ENCODE measurements at regions not wholly inside any gene's neighbourhood (a gene's known extent, or its start where the extent isn't known, plus 50 kb on each side); places are given as distances from the start of the nearest gene placed in this dataset.

GRCh38 chrY:12421072-12421787 is 279.8 kb upstream of the USP9Y start:
- H3K4me3 ChIP-seq = peak overlapping the region in 1 of 3 donors; percentile 36

DNA sequence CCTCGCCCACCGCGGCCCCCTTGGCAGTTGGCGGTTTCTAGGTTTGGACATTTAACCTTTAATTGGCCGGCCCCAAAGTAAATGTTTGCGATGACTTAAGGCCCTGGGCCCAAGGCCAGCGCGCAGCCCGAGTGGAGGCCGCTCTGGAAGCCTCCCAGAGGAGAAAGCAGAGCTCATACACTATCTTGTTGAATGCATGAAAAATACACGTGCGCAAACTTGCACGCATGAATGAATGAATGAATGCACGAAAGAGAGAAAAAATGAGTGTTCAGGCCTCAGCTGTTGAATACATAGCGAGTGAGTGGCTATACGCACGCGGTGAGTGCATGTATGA is 279.3 kb upstream of the USP9Y start:
- no peak for DNase-seq (ENCODE audit: low spot score in 2 of 2)
- Histone ChIP-seq H3K4me1 (no peaks in the 10 kb centered on the region), H3K27me3 (no peaks in the 10 kb centered on the region), H3K27ac (no peak overlapping the region), H3K4me3 (no peak overlapping the region), H3K9me3 (no peaks in the 10 kb centered on the region), H3K36me3 (no peaks in the 10 kb centered on the region)
- intact Hi-C loops (cut with DNase I; ENCODE audit: low total_unique reads) = no loop called here
- TF ChIP-seq POLR2A (IDR thresholded peaks at IDR 0.05) = no peak
- TF ChIP-seq, protein P1, sequence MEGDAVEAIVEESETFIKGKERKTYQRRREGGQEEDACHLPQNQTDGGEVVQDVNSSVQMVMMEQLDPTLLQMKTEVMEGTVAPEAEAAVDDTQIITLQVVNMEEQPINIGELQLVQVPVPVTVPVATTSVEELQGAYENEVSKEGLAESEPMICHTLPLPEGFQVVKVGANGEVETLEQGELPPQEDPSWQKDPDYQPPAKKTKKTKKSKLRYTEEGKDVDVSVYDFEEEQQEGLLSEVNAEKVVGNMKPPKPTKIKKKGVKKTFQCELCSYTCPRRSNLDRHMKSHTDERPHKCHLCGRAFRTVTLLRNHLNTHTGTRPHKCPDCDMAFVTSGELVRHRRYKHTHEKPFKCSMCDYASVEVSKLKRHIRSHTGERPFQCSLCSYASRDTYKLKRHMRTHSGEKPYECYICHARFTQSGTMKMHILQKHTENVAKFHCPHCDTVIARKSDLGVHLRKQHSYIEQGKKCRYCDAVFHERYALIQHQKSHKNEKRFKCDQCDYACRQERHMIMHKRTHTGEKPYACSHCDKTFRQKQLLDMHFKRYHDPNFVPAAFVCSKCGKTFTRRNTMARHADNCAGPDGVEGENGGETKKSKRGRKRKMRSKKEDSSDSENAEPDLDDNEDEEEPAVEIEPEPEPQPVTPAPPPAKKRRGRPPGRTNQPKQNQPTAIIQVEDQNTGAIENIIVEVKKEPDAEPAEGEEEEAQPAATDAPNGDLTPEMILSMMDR (IDR thresholded peaks at IDR 0.05) = no peak
- no peak for TF ChIP-seq POLR2AphosphoS5 (IDR thresholded peaks at IDR 0.05)

More at GRCh38 chrY:12421072-12421787, 279.8 kb upstream of the USP9Y start:
- TF ChIP-seq POLR2A (IDR thresholded peaks at IDR 0.05) = no peak
- TF ChIP-seq, protein P1 (IDR thresholded peaks at IDR 0.05) = peak in 1 of 3 donors; percentile 19
- no peaks in the 10 kb centered on the region for H3K27me3 ChIP-seq
- no peaks in the 10 kb centered on the region for H3K4me1 ChIP-seq
- H3K36me3 ChIP-seq = no peaks in the 10 kb centered on the region
- DNase-seq (ENCODE audit: low spot score in 2 of 2) = peak in 1 of 2 donors; percentile 54
- no peaks in the 10 kb centered on the region for H3K9me3 ChIP-seq
- H3K27ac ChIP-seq = no peak overlapping the region
- intact Hi-C loops (cut with DNase I; ENCODE audit: low total_unique reads) = no loop called here

- Histone ChIP-seq H3K27ac (no peak overlapping the region), H3K4me1 (no peaks in the 10 kb centered on the region), H3K9me3 (no peaks in the 10 kb centered on the region), H3K36me3 (no peaks in the 10 kb centered on the region), H3K4me3 (no peak overlapping the region), H3K27me3 (no peaks in the 10 kb centered on the region)
- no peak for DNase-seq (ENCODE audit: low spot score in 2 of 2)
- intact Hi-C loops (cut with DNase I; ENCODE audit: low total_unique reads) = no loop called here
- TF ChIP-seq POLR2AphosphoS5 (IDR thresholded peaks at IDR 0.05) (no peak), POLR2A (IDR thresholded peaks at IDR 0.05) (no peak)
- TF ChIP-seq, protein P1 (IDR thresholded peaks at IDR 0.05) = no peak
Observed at GRCh38 chrY:12422536-12422935, 278.5 kb upstream of the USP9Y start.

DNA sequence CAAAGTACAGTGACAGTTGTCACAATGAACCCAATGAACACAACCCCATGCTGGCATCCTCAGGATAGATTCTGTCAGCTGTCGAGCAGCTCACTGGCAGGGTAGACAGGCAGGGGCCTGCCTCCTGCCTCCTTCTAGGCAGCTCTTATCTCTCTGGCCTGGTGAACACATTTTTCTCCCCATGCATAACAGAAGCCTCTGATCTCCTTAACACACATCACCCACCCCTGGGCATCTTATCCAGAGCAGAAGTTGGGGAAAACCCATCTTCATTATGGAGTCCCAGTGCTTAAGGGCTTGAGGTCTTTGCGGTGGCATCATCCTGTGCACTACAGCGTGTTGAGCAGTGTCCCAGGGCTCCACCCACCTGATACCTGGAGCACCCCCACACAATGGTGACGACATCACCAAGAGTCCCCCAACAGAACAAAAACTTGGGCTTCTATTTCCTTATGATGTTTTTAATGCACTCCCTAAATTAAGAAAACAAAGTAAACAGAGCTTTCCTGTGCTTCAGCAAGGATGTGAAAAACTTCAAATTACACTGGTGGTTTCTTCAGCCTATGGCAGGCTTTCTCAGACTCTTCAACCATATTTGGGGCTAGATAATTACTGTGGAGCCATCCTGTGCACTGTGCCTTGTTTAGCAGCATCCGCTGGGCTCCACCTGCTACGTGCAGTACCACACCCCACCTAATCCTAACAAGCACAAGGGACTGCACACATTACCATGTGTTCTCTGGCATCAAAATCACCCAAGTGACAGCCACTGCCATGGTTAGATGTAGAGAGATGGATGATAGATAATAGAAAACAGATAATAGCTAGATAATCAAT is 277.4 kb upstream of the USP9Y start:
- Histone ChIP-seq H3K27me3 (no peaks in the 10 kb centered on the region), H3K36me3 (no peaks in the 10 kb centered on the region), H3K9me3 (no peaks in the 10 kb centered on the region), H3K4me3 (no peak overlapping the region), H3K27ac (no peak overlapping the region), H3K4me1 (no peaks in the 10 kb centered on the region)
- intact Hi-C loops (cut with DNase I; ENCODE audit: low total_unique reads) = no loop called here
- TF ChIP-seq, protein P1 (IDR thresholded peaks at IDR 0.05) = no peak
- TF ChIP-seq POLR2A (IDR thresholded peaks at IDR 0.05) = no peak
- TF ChIP-seq POLR2AphosphoS5 (IDR thresholded peaks at IDR 0.05) = no peak
- DNase-seq (ENCODE audit: low spot score in 2 of 2) = no peak

- H3K27me3 ChIP-seq = no peaks in the 10 kb centered on the region
- TF ChIP-seq POLR2A (IDR thresholded peaks at IDR 0.05) (no peak), POLR2AphosphoS5 (IDR thresholded peaks at IDR 0.05) (no peak)
- TF ChIP-seq, protein P1 (IDR thresholded peaks at IDR 0.05) = no peak
- H3K4me3 ChIP-seq = no peak overlapping the region
- intact Hi-C loops (cut with DNase I; ENCODE audit: low total_unique reads) = no loop called here
- no peak overlapping the region for H3K27ac ChIP-seq
- H3K36me3 ChIP-seq = no peaks in the 10 kb centered on the region
- H3K4me1 ChIP-seq = no peaks in the 10 kb centered on the region
- DNase-seq (ENCODE audit: low spot score in 2 of 2) = no peak
- no peaks in the 10 kb centered on the region for H3K9me3 ChIP-seq
Observed at GRCh38 chrY:12425506-12425905, 275.5 kb upstream of the USP9Y start.
